ENCODE measurements at regions not wholly inside any gene's neighbourhood (a gene's known extent, or its start where the extent isn't known, plus 50 kb on each side); places are given as distances from the start of the nearest gene placed in this dataset.

DNA sequence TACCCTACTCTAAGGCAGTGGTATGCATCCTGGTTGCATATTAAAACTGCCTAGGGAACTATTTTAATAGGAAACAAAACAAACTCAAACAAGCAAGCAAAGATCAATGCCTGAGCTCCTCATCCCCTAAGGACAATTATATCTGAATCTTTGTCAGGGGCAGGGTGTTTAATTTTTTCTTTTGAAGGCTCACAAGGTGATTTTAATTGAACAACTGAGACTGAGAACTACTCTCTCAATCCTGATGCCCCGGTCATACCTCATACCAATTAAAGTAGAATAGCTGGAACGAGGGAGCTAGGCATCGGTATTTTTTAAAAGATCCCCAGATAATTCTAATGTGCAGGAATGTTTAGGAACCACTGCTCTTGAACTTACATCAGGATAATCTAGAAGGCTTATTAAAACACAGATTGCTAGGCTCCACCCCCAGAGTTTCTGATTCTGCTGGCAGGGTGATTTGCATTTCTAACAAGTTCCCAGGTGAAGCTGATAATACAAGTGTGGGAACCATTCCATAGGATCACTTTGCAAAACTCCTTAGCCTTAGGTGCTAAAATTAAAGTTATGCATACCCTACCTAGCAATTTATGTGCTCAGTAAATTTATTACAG is 416.5 kb downstream of the GUCY1A2 start:
- TF ChIP-seq, protein P1, sequence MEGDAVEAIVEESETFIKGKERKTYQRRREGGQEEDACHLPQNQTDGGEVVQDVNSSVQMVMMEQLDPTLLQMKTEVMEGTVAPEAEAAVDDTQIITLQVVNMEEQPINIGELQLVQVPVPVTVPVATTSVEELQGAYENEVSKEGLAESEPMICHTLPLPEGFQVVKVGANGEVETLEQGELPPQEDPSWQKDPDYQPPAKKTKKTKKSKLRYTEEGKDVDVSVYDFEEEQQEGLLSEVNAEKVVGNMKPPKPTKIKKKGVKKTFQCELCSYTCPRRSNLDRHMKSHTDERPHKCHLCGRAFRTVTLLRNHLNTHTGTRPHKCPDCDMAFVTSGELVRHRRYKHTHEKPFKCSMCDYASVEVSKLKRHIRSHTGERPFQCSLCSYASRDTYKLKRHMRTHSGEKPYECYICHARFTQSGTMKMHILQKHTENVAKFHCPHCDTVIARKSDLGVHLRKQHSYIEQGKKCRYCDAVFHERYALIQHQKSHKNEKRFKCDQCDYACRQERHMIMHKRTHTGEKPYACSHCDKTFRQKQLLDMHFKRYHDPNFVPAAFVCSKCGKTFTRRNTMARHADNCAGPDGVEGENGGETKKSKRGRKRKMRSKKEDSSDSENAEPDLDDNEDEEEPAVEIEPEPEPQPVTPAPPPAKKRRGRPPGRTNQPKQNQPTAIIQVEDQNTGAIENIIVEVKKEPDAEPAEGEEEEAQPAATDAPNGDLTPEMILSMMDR (IDR thresholded peaks at IDR 0.05; ENCODE audit: low read length) = no peak
- TF ChIP-seq EZH2 (IDR thresholded peaks at IDR 0.05; ENCODE audit: borderline replicate concordance, low read length) = no peak
